Smooth muscle cell (in vitro differentiated cells): ENCODE measurements at regions not wholly inside any gene's neighbourhood (a gene's known extent, or its start where the extent isn't known, plus 50 kb on each side); places are given as distances from the start of the nearest gene placed in this dataset.

Source experiments
- DNase-seq: peaks from one replicate; lab custom pipeline; 2025; ENCODE audit not compliant: unreplicated experiment; lab: John Stamatoyannopoulos, UW
- H2AFZ ChIP-seq: fragments of 200-600 bp; sonication (generic); 2 replicates; pipeline ENCODE4 v1.6.0; 2016; ENCODE audit warnings: antibody characterized with exemption, low read depth, mild to moderate bottlenecking
- H3F3A ChIP-seq: fragments of 200-600 bp; sonication (generic); 2 replicates; pipeline ENCODE4 v1.6.0; 2017; ENCODE audit warnings: antibody characterized with exemption, low read depth
- H3K27ac ChIP-seq: fragments of 200-600 bp; sonication (generic); 2 replicates; pipeline ENCODE4 v1.5.1; 2016; ENCODE audit warnings: low read depth, mild to moderate bottlenecking
- H3K27me3 ChIP-seq: fragments of 200-600 bp; sonication (generic); 2 replicates; pipeline ENCODE4 v1.6.1; 2016; ENCODE audit warnings: low read depth, mild to moderate bottlenecking
- H3K36me3 ChIP-seq: fragments of 200-600 bp; sonication (generic); 2 replicates; pipeline ENCODE4 v1.5.1; 2016; ENCODE audit warnings: low read depth
- H3K4me1 ChIP-seq: fragments of 200-600 bp; sonication (generic); 2 replicates; pipeline ENCODE4 v1.5.1; 2016; ENCODE audit warnings: low read depth
- H3K4me2 ChIP-seq: fragments of 200-600 bp; sonication (generic); 2 replicates; pipeline ENCODE4 v1.6.0; 2016; ENCODE audit warnings: mild to moderate bottlenecking
- H3K4me3 ChIP-seq: fragments of 200-600 bp; sonication (generic); 2 replicates; pipeline ENCODE4 v1.5.1; 2016; ENCODE audit warnings: mild to moderate bottlenecking
- H3K79me2 ChIP-seq: fragments of 200-600 bp; sonication (generic); 2 replicates; pipeline ENCODE4 v1.6.0; 2016; ENCODE audit warnings: low read depth, mild to moderate bottlenecking
- H3K9ac ChIP-seq: fragments of 200-600 bp; sonication (generic); 2 replicates; pipeline ENCODE4 v1.6.0; 2016; ENCODE audit warnings: low read depth
- H3K9me3 ChIP-seq: fragments of 200-600 bp; sonication (generic); replicated peaks from 2 replicates; pipeline ENCODE4 v1.5.1; 2016; ENCODE audit warnings: low read depth
- H4K20me1 ChIP-seq: fragments of 200-600 bp; sonication (generic); 2 replicates; pipeline ENCODE4 v1.6.0; 2016; ENCODE audit warnings: low read depth
- WGBS: methylation state at CpG from one replicate; pipeline ENCODE4 v1.1.7; 2016; ENCODE audit warnings: low lambda C conversion rate; 5-methylcytosine and 5-hydroxymethylcytosine counted together
- TF ChIP-seq, protein P1 (sequence below): fragments of 200-600 bp; sonication (generic); IDR thresholded peaks from 2 replicates; pipeline ENCODE4 v1.5.1; 2017; ENCODE audit warnings: borderline replicate concordance, mild to moderate bottlenecking, antibody characterized with exemption; ENCODE audit not compliant: insufficient read depth, poor library complexity, severe bottlenecking

DNA sequence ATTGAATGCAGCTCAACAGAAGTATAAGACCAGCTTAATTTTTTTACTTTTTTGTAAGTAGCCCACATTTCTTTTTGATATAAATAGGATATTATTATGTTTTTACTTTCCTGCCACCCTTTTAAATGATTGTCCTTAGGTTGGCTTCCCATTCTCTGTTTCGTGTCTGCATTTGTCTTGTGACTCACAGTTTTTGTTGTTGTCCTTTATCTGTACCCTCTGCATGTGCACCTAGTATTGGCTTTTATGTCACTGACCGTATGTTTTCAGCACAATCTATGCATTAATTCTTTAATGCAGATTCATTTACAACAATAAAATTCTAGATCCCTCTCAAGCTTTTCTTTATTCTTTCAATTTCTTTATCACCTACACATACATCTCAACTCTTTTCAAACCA, 474.2 kb upstream of the FANCL start:
- H4K20me1 ChIP-seq: no peaks in the 10 kb centered on the region
- no peak for DNase-seq
- H3K9ac ChIP-seq: no peak overlapping the region

DNA sequence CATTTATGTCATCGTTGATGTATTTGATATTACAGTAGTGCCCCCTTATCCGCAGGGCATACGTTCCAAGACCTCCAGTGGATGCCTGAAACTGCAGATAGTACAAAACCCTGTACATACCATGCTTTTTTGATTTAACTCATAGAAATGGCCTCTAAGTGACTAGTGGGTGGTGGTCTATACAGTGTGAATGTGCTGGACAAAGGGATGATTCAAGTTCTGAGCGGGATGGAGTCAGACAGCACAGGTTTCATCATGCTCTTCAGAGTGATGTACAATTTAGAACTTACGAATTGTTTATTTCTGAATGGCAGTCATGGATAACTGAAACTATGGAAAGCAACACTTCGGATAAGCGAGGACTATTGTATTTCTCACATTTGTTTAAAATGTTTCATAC, 473.1 kb upstream of the FANCL start:
- no peak overlapping the region for H3K9ac ChIP-seq
- no peak overlapping the region for H3K4me2 ChIP-seq
- no peaks in the 10 kb centered on the region for H3K4me1 ChIP-seq
- H3K79me2 ChIP-seq: no peaks in the 10 kb centered on the region
- H3K9me3 ChIP-seq: no peaks in the 10 kb centered on the region
- no peaks in the 10 kb centered on the region for H3K27me3 ChIP-seq
- TF ChIP-seq, protein P1, sequence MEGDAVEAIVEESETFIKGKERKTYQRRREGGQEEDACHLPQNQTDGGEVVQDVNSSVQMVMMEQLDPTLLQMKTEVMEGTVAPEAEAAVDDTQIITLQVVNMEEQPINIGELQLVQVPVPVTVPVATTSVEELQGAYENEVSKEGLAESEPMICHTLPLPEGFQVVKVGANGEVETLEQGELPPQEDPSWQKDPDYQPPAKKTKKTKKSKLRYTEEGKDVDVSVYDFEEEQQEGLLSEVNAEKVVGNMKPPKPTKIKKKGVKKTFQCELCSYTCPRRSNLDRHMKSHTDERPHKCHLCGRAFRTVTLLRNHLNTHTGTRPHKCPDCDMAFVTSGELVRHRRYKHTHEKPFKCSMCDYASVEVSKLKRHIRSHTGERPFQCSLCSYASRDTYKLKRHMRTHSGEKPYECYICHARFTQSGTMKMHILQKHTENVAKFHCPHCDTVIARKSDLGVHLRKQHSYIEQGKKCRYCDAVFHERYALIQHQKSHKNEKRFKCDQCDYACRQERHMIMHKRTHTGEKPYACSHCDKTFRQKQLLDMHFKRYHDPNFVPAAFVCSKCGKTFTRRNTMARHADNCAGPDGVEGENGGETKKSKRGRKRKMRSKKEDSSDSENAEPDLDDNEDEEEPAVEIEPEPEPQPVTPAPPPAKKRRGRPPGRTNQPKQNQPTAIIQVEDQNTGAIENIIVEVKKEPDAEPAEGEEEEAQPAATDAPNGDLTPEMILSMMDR: no peak
- H2AFZ ChIP-seq: no peak overlapping the region
- H3K4me3 ChIP-seq: no peak overlapping the region
- DNase-seq: no peak
- no peaks in the 10 kb centered on the region for H3K36me3 ChIP-seq
- no peaks in the 10 kb centered on the region for H3F3A ChIP-seq
- no peak overlapping the region for H3K27ac ChIP-seq
- 92% methylated on average over 7 of the region's 7 CpGs for WGBS
- H4K20me1 ChIP-seq: no peaks in the 10 kb centered on the region

More for the DNA sequence above, 474.2 kb upstream of the FANCL start:
- no peak overlapping the region for H2AFZ ChIP-seq
- H3K4me3 ChIP-seq: no peak overlapping the region
- WGBS: 92% methylated on average over 2 of the region's 2 CpGs
- no peak overlapping the region for H3K27ac ChIP-seq
- H3K9me3 ChIP-seq: no peaks in the 10 kb centered on the region
- no peaks in the 10 kb centered on the region for H3K27me3 ChIP-seq
- H3K4me2 ChIP-seq: no peak overlapping the region
- no peaks in the 10 kb centered on the region for H3K4me1 ChIP-seq
- TF ChIP-seq, protein P1: no peak
- H3F3A ChIP-seq: no peaks in the 10 kb centered on the region
- H3K79me2 ChIP-seq: no peaks in the 10 kb centered on the region
- H3K36me3 ChIP-seq: no peaks in the 10 kb centered on the region

DNA sequence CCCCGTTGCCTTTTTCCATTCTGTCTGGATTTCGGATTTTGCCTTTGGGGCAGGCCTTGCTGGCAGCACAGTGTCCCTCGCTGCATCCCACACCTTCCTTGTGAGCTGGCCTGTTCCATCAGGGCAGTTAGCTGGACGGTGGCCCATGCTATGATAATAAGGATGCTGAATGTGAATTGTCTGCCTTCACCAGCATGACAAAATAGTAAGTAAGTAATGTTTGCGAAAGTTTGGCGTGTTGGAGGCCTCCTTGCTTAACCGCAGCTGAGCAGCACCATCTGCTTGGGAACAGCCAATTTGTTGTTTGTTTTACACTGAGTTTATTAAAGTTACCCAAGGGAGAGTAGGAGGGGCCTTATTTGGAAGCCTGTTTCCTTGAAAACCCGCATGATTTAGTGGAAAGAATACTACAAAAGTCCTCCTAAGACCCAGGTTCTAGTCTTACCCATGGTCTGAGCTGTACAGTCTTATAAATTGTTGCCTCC, 469.7 kb upstream of the FANCL start:
- no peak for DNase-seq
- H3K79me2 ChIP-seq: no peaks in the 10 kb centered on the region

More for the DNA sequence above, 469.7 kb upstream of the FANCL start:
- Histone ChIP-seq H3K27ac (no peak overlapping the region), H4K20me1 (no peaks in the 10 kb centered on the region), H3K4me1 (no peaks in the 10 kb centered on the region), H3K4me3 (no peak overlapping the region), H3F3A (no peaks in the 10 kb centered on the region), H3K9ac (no peak overlapping the region), H3K36me3 (no peaks in the 10 kb centered on the region), H3K27me3 (no peaks in the 10 kb centered on the region), H3K9me3 (no peaks in the 10 kb centered on the region), H3K4me2 (no peak overlapping the region), H2AFZ (no peak overlapping the region)
- TF ChIP-seq, protein P1: no peak
- 86% methylated on average over 8 of the region's 8 CpGs for WGBS
